ENCODE measurements at regions not wholly inside any gene's neighbourhood (a gene's known extent, or its start where the extent isn't known, plus 50 kb on each side); places are given as distances from the start of the nearest gene placed in this dataset.
A peak's percentile ranks its signal among the peaks of the same experiment; 100 is the strongest.
"Not testable (repeated sequence)": the region's sequence is repeated elsewhere in the genome, so short reads cannot be mapped to it uniquely, and the experiment has no call there.

DNA sequence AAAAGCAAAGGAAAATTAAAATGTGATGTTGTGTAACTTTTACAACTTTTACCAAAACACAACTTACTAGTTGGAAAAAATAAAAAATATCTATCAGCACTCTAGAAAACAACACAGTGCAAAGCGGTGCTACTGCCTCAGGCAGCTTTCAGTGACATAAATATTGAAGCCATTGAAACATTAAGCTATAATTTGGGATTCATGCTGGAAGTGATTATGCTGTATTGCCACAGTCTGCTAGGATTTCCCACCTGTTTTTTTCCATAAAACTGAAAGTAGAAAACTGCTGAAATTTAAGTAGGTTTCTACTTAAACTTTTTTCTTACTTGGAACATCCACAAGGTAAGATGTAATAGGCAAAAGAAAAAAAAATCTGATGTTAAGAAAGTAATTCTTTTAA, 674.4 kb downstream of the KCNT2 start:
- DNase-seq (ENCODE audit: low read depth): no peak

- DNase-seq (ENCODE audit: low read depth): no peak
These were observed 692.4 kb downstream of the KCNT2 start for GRCh38 chr1:195915826-195916225.

- DNase-seq (ENCODE audit: low read depth): peak; percentile 25
These were observed 699.2 kb downstream of the KCNT2 start for GRCh38 chr1:195909061-195909460.

DNA sequence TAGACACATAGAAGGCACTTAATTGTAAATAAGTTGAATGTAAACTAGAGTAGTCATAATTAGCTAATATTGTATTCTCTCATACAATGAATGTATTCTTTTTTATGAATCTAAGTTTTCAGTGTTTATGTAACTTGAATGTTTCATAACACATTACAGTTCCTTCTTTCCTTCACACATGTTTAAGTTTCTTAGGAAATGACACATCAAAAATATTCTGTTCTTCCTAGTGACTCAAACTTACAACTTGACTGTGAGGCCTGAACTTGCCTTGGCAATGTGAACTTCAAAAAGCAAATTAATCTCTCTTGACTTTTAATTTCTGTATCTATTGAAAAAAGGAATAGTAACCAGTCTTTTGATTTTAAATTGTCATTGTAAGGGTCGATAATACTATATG, 700.1 kb downstream of the KCNT2 start:
- peak; percentile 47 for DNase-seq (ENCODE audit: low read depth)

DNA sequence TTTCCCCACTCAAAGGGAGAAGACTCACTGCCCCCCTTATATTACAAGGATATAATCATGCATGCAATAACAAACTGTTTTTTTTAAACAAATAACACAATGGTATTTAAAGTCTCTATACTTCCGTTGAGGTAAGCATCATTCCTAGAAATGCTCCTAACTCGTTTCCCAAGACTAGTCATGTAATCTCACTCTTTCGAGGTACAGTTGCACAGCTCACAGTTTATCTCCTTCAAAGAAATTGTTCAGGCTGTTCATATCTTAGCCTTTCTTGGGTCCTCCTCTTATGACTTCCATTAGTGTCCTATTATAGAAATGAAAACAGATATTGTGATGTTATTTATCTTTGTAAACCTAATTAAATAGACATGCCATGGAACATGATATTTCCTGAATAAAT, 705.0 kb downstream of the KCNT2 start:
- no peak for DNase-seq (ENCODE audit: low read depth)

DNA sequence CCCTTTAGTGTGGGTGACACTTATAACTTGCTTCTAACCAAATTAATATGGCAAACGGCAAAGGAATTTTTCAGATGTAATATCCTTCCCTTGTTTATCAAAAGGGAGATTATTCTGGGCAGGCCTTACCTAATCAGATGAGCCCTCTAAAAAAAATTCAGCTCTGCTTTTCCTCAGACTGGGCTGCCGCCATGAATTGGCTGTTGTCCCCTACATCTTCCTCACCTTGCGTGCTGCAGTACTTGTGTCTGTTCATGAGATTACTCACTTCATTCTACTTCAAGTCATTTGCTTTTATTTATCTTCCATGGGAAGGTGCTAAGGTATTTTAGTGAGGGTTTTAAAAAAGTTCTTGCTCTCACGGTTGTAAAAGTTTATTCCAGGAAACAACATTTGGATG, 705.5 kb downstream of the KCNT2 start:
- no peak for DNase-seq (ENCODE audit: low read depth)

DNA sequence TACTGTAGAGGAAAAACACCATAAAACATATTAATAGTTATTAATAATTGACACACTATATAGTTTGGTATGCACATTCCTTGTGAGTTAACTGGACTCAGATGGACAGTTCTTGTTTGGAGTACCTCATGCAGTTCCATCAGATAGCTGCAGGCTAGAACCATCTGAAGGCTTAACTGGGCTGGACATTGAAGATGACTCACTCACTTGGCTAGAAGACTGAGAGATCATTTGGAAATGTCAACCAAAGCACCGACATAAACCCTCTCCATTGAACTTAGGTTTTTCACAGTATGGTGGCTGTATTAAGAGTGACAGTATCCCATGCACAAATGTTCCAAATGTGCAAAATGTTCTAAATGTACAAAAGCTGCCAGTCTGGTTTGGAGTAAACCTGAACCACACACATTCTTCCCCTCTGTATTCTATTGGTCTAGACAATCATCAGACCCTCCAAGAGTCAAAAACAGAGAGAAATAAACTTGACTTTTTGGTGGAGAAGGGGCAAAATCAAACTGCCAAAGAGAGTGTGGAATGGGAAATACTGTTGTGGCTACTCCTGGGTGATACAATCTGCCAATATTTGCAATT, 708.4 kb downstream of the KCNT2 start:
- DNase-seq (ENCODE audit: low read depth): peak; percentile 72

DNA sequence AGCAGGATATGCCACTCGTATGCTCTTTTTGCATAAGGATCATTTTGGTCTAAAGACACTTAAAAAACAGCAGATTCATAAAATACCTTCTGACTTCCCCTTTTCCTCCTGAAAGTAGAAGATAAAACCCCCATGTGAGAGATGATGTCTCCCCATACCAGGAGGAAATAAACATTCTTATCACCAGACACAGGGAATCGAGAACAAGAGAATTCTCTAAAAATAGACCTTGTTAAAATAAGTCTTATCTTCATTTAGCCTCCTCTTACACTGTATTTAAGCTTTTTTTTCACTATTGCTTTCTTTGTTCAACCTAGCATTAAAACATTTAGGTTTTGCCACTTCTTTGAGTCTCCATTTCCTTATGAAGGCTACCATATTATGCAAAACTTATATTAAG, 709.3 kb downstream of the KCNT2 start:
- no peak for DNase-seq (ENCODE audit: low read depth)

GRCh38 chr1:195898373-195898772, 709.9 kb downstream of the KCNT2 start:
- no peak for DNase-seq (ENCODE audit: low read depth)

DNA sequence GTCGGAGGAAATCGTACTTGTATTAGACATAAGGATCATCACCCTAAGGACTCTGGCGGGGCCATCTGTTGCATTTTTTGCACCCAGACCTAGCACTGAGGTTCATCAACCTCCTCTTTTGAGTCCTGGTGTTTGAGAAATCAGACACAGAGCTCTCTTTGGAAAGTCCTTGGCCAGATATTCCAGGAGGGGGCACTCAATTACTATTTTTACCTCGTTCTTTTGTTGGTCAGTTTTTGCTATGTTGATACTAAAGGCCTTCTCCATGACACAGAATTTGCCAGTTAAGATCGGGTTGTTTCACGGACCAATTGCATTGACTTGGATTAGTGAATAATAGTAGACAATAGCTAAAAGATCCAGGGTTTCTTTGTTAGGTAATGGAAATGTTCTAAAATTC, 711.2 kb downstream of the KCNT2 start:
- no peak for DNase-seq (ENCODE audit: low read depth)

DNA sequence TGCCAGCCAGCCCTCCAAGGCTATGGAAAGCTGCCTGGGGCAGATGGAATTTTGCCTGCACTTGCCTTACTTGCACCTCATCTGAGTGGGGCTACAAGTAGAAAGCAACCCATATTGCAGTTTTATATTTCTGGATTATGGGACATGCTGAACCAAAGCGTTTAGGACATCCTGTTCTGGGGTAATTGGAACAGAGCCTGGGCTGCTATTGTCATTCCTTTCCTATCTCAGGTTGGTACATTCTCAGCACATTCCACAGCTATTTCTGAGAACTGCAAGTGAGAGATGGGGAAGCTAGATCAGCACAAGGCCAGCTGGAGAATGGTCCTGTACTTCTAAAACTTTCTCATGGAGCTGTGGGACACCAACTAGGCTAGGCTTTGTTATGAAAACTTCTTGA, 713.8 kb downstream of the KCNT2 start:
- peak; percentile 35 for DNase-seq (ENCODE audit: low read depth)

GRCh38 chr1:195886000-195886399, 722.2 kb downstream of the KCNT2 start:
- no peak for DNase-seq (ENCODE audit: low read depth)

- no peak for DNase-seq (ENCODE audit: low read depth)
These were observed 729.8 kb downstream of the KCNT2 start for GRCh38 chr1:195878478-195878877.

GRCh38 chr1:195876792-195877191, 731.4 kb downstream of the KCNT2 start:
- no peak for DNase-seq (ENCODE audit: low read depth)

GRCh38 chr1:195872376-195872775, 735.9 kb downstream of the KCNT2 start:
- DNase-seq (ENCODE audit: low read depth): no peak

GRCh38 chr1:195867638-195868037, 740.6 kb downstream of the KCNT2 start:
- no peak for DNase-seq (ENCODE audit: low read depth)

- no peak for DNase-seq (ENCODE audit: low read depth)
These were observed 741.4 kb downstream of the KCNT2 start for GRCh38 chr1:195866781-195867222.

- DNase-seq (ENCODE audit: low read depth): no peak
These were observed 742.0 kb downstream of the KCNT2 start for GRCh38 chr1:195866091-195866780.

GRCh38 chr1:195851804-195852203, 756.4 kb downstream of the KCNT2 start:
- no peak for DNase-seq (ENCODE audit: low read depth)

DNA sequence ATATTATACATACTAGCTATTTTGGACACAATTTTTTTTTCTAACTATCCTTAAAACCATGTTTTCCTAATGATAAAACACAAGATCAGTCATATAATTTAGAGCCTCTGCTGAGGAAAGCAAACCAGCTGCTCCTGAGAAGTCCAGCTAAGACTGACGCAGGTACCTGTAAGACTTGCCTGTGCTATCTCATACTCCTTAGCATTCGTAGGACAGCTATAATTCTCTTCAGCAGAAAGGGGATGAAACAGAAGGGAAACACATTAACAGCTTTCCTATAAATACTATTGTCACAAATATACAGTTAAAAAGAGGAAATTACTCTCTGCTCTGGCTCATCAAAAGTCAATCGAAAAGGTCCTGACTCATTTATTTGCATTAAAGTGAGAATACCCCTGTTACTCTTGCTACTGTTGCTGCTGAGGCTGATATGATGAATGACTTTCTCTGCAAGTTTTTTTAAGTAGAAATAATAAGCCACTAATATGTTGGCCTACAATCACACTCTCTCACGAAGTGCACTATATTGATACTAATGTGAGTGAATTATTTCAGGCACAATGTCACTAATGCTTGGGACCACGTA, 757.1 kb downstream of the KCNT2 start:
- no peak for DNase-seq (ENCODE audit: low read depth)

GRCh38 chr1:195849180-195849579, 759.1 kb downstream of the KCNT2 start:
- DNase-seq (ENCODE audit: low read depth): no peak

- not testable (repeated sequence) for DNase-seq (ENCODE audit: low read depth)
These were observed 760.0 kb downstream of the KCNT2 start for GRCh38 chr1:195847957-195848875.

DNA sequence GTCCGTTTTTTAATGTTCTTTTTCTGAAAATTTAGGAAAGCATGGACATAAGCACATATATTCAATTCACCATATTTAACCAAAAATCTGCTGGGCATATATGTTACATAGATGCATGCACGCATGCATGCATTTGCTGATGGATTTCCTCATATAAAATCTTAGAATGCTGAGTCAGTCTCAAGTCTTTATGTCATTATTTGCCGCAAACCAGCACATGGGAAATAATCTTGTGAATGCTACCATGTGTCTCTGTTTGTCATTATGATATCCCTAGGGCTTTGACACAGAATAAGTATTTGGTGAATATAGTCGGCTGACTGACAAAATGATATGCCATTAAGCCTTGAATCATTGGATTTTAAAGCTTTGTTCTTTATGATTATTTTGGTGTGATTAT, 776.5 kb downstream of the KCNT2 start:
- DNase-seq (ENCODE audit: low read depth): no peak
